ENCODE measurements at regions not wholly inside any gene's neighbourhood (a gene's known extent, or its start where the extent isn't known, plus 50 kb on each side); places are given as distances from the start of the nearest gene placed in this dataset.

- TF ChIP-seq POLR2A (IDR thresholded peaks at IDR 0.05) (no peak), CTCF (IDR thresholded peaks at IDR 0.05) (no peak)
These were observed 55.1 kb upstream of the FRMD6 start for GRCh38 chr14:51596488-51597117.
